ENCODE measurements at regions not wholly inside any gene's neighbourhood (a gene's known extent, or its start where the extent isn't known, plus 50 kb on each side); places are given as distances from the start of the nearest gene placed in this dataset.

- Histone ChIP-seq H3K4me1 (no peaks in the 10 kb centered on the region), H3K9me3 (no peaks in the 10 kb centered on the region), H3K4me3 (no peak overlapping the region), H3K4me2 (no peak overlapping the region), H3K27ac (no peak overlapping the region)
- ChIA-PET CTCF (no interaction called here), POLR2A (no interaction called here)
- ATAC-seq (no peak), DNase-seq (ENCODE audit: low read depth in 1 of 2, low spot score in 1 of 2) (no peak), FAIRE-seq (no peak)
- TF ChIP-seq ZSCAN20 (CRISPR knock-in tag; IDR thresholded peaks at IDR 0.05) (no peak), ESRRA (IDR thresholded peaks at IDR 0.05; ENCODE audit: borderline replicate concordance, low read length) (no peak), KDM5A (IDR thresholded peaks at IDR 0.05) (no peak), NPAS2 (CRISPR knock-in tag; IDR thresholded peaks at IDR 0.05; ENCODE audit: borderline replicate concordance) (no peak), EHF (CRISPR knock-in tag; IDR thresholded peaks at IDR 0.05) (no peak), CBX2 (IDR thresholded peaks at IDR 0.05; ENCODE audit: borderline replicate concordance, low read depth) (no peak), KDM1A (IDR thresholded peaks at IDR 0.05; ENCODE audit: low read depth) (no peak), ZC3H11A (IDR thresholded peaks at IDR 0.05) (no peak), FOSB (CRISPR knock-in tag; IDR thresholded peaks at IDR 0.05) (no peak), CEBPB (IDR thresholded peaks at IDR 0.05) (no peak)
- WGBS (ENCODE audit: missing lambda C conversion rate), result 2% methylated on average over 3 of the region's 3 CpGs
These were observed 710.4 kb downstream of the RNF144A start for GRCh38 chr2:7627583-7627982.

GRCh38 chr2:7632420-7632819 lies 715.2 kb downstream of the RNF144A start:
- CTCF ChIA-PET, result no interaction called here
- H3K4me1 ChIP-seq, result no peaks in the 10 kb centered on the region

GRCh38 chr2:7633566-7634153 lies 716.4 kb downstream of the RNF144A start:
- FAIRE-seq, result no peak
- H3K4me2 ChIP-seq, result no peak overlapping the region
- 0 out of 3 replicates have a peak, but pooled peaks cover under 1% of the 10 kb centered on the region for H3K9me3 ChIP-seq
- DNase-seq (ENCODE audit: low read depth in 1 of 2, low spot score in 1 of 2), result no peak
- H3K27ac ChIP-seq, result no peak overlapping the region
- no peak overlapping the region for H3K4me3 ChIP-seq
- TF ChIP-seq BCL3 (IDR thresholded peaks at IDR 0.05), result no peak
- no peak for TF ChIP-seq ZNF302 (CRISPR knock-in tag; IDR thresholded peaks at IDR 0.05)
- no peak for TF ChIP-seq HMGXB4 (CRISPR knock-in tag; IDR thresholded peaks at IDR 0.05; ENCODE audit: borderline replicate concordance)
- TF ChIP-seq USF2 (IDR thresholded peaks at IDR 0.05), result no peak
- TF ChIP-seq FOXS1 (CRISPR knock-in tag; IDR thresholded peaks at IDR 0.05), result no peak
- TF ChIP-seq KDM5A (IDR thresholded peaks at IDR 0.05), result no peak
- TF ChIP-seq RFX5 (IDR thresholded peaks at IDR 0.05), result no peak
- no peak for TF ChIP-seq SMC3 (IDR thresholded peaks at IDR 0.05)
- no peak for TF ChIP-seq MAZ (IDR thresholded peaks at IDR 0.05; ENCODE audit: borderline replicate concordance, low read depth, low read length)
- POLR2A ChIA-PET, result no interaction called here
- 1% methylated on average over 7 of the region's 7 CpGs for WGBS (ENCODE audit: missing lambda C conversion rate)
- CTCF ChIA-PET, result no interaction called here
- H3K4me1 ChIP-seq, result no peaks in the 10 kb centered on the region
- ATAC-seq, result no peak

More at GRCh38 chr2:7632420-7632819, 715.2 kb downstream of the RNF144A start:
- H3K9me3 ChIP-seq, result no peaks in the 10 kb centered on the region
- POLR2A ChIA-PET, result no interaction called here
- H3K27ac ChIP-seq, result no peak overlapping the region
- TF ChIP-seq JUN (IDR thresholded peaks at IDR 0.05), result no peak
- no peak for TF ChIP-seq CEBPB (IDR thresholded peaks at IDR 0.05)
- TF ChIP-seq HOXA7 (CRISPR knock-in tag; IDR thresholded peaks at IDR 0.05), result no peak
- TF ChIP-seq CHD4 (IDR thresholded peaks at IDR 0.05; ENCODE audit: borderline replicate concordance), result no peak
- no peak for TF ChIP-seq PBX3 (IDR thresholded peaks at IDR 0.05)
- TF ChIP-seq POLR2AphosphoS2 (conservative IDR thresholded peaks at IDR 0.05; ENCODE audit: low read length), result no peak
- TF ChIP-seq BCL3 (IDR thresholded peaks at IDR 0.05), result no peak
- TF ChIP-seq RFX5 (IDR thresholded peaks at IDR 0.05), result no peak
- TF ChIP-seq FOSB (CRISPR knock-in tag; IDR thresholded peaks at IDR 0.05), result no peak
- no peak overlapping the region for H3K4me2 ChIP-seq
- 24% methylated on average over 4 of the region's 4 CpGs for WGBS (ENCODE audit: missing lambda C conversion rate)
- FAIRE-seq (no peak), ATAC-seq (no peak), DNase-seq (ENCODE audit: low read depth in 1 of 2, low spot score in 1 of 2) (no peak)
- H3K4me3 ChIP-seq, result no peak overlapping the region
